HG03558 (cell line): ENCODE measurements at regions not wholly inside any gene's neighbourhood (a gene's known extent, or its start where the extent isn't known, plus 50 kb on each side); places are given as distances from the start of the nearest gene placed in this dataset.

Experiments used
- ATAC-seq: cut with Tn5 transposase; IDR thresholded peaks from one replicate; pipeline ENCODE4 v1.9.1; 2021; ENCODE audit warnings: moderate number of reproducible peaks; ENCODE audit not compliant: unreplicated experiment; ENCODE audit errors: extremely low read depth

- ATAC-seq, result no peak
Measured at GRCh38 chr12:124637163-124637562, 69.8 kb upstream of the NCOR2 start.

GRCh38 chr12:124636138-124636978 is 68.9 kb upstream of the NCOR2 start:
- no peak for ATAC-seq

GRCh38 chr12:124635316-124635715 is 67.9 kb upstream of the NCOR2 start:
- ATAC-seq, result no peak

- ATAC-seq, result no peak
Measured at GRCh38 chr12:124633365-124634362, 66.3 kb upstream of the NCOR2 start.

GRCh38 chr12:124632519-124632984 is 65.1 kb upstream of the NCOR2 start:
- ATAC-seq, result no peak

- ATAC-seq, result no peak
Measured at GRCh38 chr12:124631681-124632256, 64.4 kb upstream of the NCOR2 start.

- no peak for ATAC-seq
Measured at GRCh38 chr12:124630791-124631313, 63.4 kb upstream of the NCOR2 start.

GRCh38 chr12:124629789-124630480 is 62.5 kb upstream of the NCOR2 start:
- ATAC-seq, result no peak

GRCh38 chr12:124629117-124629516 is 61.7 kb upstream of the NCOR2 start:
- ATAC-seq, result no peak

GRCh38 chr12:124627956-124628355 is 60.5 kb upstream of the NCOR2 start:
- no peak for ATAC-seq

- ATAC-seq, result no peak
Measured at GRCh38 chr12:124626971-124627411, 59.6 kb upstream of the NCOR2 start.

GRCh38 chr12:124625867-124626675 is 58.7 kb upstream of the NCOR2 start:
- ATAC-seq, result no peak

- no peak for ATAC-seq
Measured at GRCh38 chr12:124624823-124625222, 57.4 kb upstream of the NCOR2 start.

- ATAC-seq, result no peak
Measured at GRCh38 chr12:124623344-124624035, 56.1 kb upstream of the NCOR2 start.

GRCh38 chr12:124622764-124623163 is 55.4 kb upstream of the NCOR2 start:
- no peak for ATAC-seq

- ATAC-seq, result no peak
Measured at GRCh38 chr12:124622331-124622730, 54.9 kb upstream of the NCOR2 start.

GRCh38 chr12:124621296-124621660 is 53.9 kb upstream of the NCOR2 start:
- no peak for ATAC-seq

GRCh38 chr12:124620606-124621295 is 53.3 kb upstream of the NCOR2 start:
- no peak for ATAC-seq
